Muscle layer of duodenum (tissue), 2 donors: ENCODE measurements at regions not wholly inside any gene's neighbourhood (a gene's known extent, or its start where the extent isn't known, plus 50 kb on each side); places are given as distances from the start of the nearest gene placed in this dataset.

Experiments used
- H3K27ac ChIP-seq: one replicate; pipeline ENCODE4 v1.7.0; 2013; ENCODE audit warnings: mild to moderate bottlenecking, low read length
- H3K27me3 ChIP-seq: one replicate; pipeline ENCODE4 v1.7.0; 2013; ENCODE audit warnings: low read depth, mild to moderate bottlenecking, control low read depth, low read length
- H3K36me3 ChIP-seq, 2 donors: one replicate each; pipeline ENCODE4 v1.7.0; 2013; ENCODE audit warnings: low read length in 2 of 2, control low read depth in 1 of 2, mild to moderate bottlenecking in 1 of 2; ENCODE audit not compliant: insufficient read depth in 2 of 2, control insufficient read depth in 1 of 2
- H3K4me1 ChIP-seq, 2 donors: one replicate each; pipeline ENCODE4 v1.7.0; 2013; ENCODE audit warnings: low read length in 2 of 2, mild to moderate bottlenecking in 2 of 2, control low read depth in 1 of 2, moderate library complexity in 1 of 2; ENCODE audit not compliant: insufficient read depth in 2 of 2, control insufficient read depth in 1 of 2
- H3K4me3 ChIP-seq, 2 donors: one replicate each; pipeline ENCODE4 v1.7.0; 2013; ENCODE audit warnings: low read length in 2 of 2, low read depth in 1 of 2, mild to moderate bottlenecking in 1 of 2
- H3K9me3 ChIP-seq, 2 donors: one replicate each; pipeline ENCODE4 v1.7.0; 2013; ENCODE audit warnings: low read length in 2 of 2, control low read depth in 1 of 2, mild to moderate bottlenecking in 1 of 2; ENCODE audit not compliant: control insufficient read depth in 1 of 2
- donor health status: healthy.

- Histone ChIP-seq H3K9me3 (no peaks in the 10 kb centered on the region), H3K4me3 (no peak overlapping the region), H3K27me3 (no peaks in the 10 kb centered on the region), H3K36me3 (no peaks in the 10 kb centered on the region), H3K4me1 (no peaks in the 10 kb centered on the region), H3K27ac (no peak overlapping the region)
Measured at GRCh38 chr10:53700278-53700677, 927.7 kb upstream of the MBL2 start.

- Histone ChIP-seq H3K4me3 (no peak overlapping the region), H3K36me3 (no peaks in the 10 kb centered on the region), H3K9me3 (no peaks in the 10 kb centered on the region), H3K4me1 (no peaks in the 10 kb centered on the region), H3K27me3 (no peaks in the 10 kb centered on the region), H3K27ac (no peak overlapping the region)
Measured at GRCh38 chr10:53699684-53700083, 927.1 kb upstream of the MBL2 start.

- no peak overlapping the region for H3K4me3 ChIP-seq
- H3K9me3 ChIP-seq, result no peaks in the 10 kb centered on the region
- H3K36me3 ChIP-seq, result no peaks in the 10 kb centered on the region
- H3K4me1 ChIP-seq, result no peaks in the 10 kb centered on the region
- H3K27ac ChIP-seq, result no peak overlapping the region
- no peaks in the 10 kb centered on the region for H3K27me3 ChIP-seq
Measured at GRCh38 chr10:53699231-53699630, 926.6 kb upstream of the MBL2 start.

- Histone ChIP-seq H3K27ac (no peak overlapping the region), H3K36me3 (no peaks in the 10 kb centered on the region), H3K27me3 (no peaks in the 10 kb centered on the region), H3K9me3 (no peaks in the 10 kb centered on the region), H3K4me1 (no peaks in the 10 kb centered on the region), H3K4me3 (no peak overlapping the region)
Measured at GRCh38 chr10:53697038-53697437, 924.5 kb upstream of the MBL2 start.

GRCh38 chr10:53690524-53691240 lies 918.1 kb upstream of the MBL2 start:
- no peak overlapping the region for H3K27ac ChIP-seq
- no peaks in the 10 kb centered on the region for H3K27me3 ChIP-seq
- H3K9me3 ChIP-seq, result no peaks in the 10 kb centered on the region
- H3K4me1 ChIP-seq, result no peaks in the 10 kb centered on the region
- H3K4me3 ChIP-seq, result no peak overlapping the region
- no peaks in the 10 kb centered on the region for H3K36me3 ChIP-seq

- Histone ChIP-seq H3K36me3 (no peaks in the 10 kb centered on the region), H3K27ac (no peak overlapping the region), H3K4me1 (no peaks in the 10 kb centered on the region), H3K9me3 (no peaks in the 10 kb centered on the region), H3K4me3 (no peak overlapping the region), H3K27me3 (no peaks in the 10 kb centered on the region)
Measured at GRCh38 chr10:53687800-53688199, 915.2 kb upstream of the MBL2 start.

- Histone ChIP-seq H3K27ac (no peak overlapping the region), H3K9me3 (no peaks in the 10 kb centered on the region), H3K4me1 (no peaks in the 10 kb centered on the region), H3K36me3 (no peaks in the 10 kb centered on the region), H3K27me3 (no peaks in the 10 kb centered on the region), H3K4me3 (no peak overlapping the region)
Measured at GRCh38 chr10:53682885-53683284, 910.3 kb upstream of the MBL2 start.

- H3K4me3 ChIP-seq, result no peak overlapping the region
- H3K9me3 ChIP-seq, result no peaks in the 10 kb centered on the region
- no peaks in the 10 kb centered on the region for H3K36me3 ChIP-seq
- H3K27me3 ChIP-seq, result no peaks in the 10 kb centered on the region
- no peaks in the 10 kb centered on the region for H3K4me1 ChIP-seq
- no peak overlapping the region for H3K27ac ChIP-seq
Measured at GRCh38 chr10:53682458-53682857, 909.9 kb upstream of the MBL2 start.

GRCh38 chr10:53679666-53680065 lies 907.1 kb upstream of the MBL2 start:
- Histone ChIP-seq H3K27me3 (no peaks in the 10 kb centered on the region), H3K4me3 (no peak overlapping the region), H3K36me3 (no peaks in the 10 kb centered on the region), H3K4me1 (no peaks in the 10 kb centered on the region), H3K9me3 (no peaks in the 10 kb centered on the region), H3K27ac (no peak overlapping the region)

GRCh38 chr10:53675177-53675576 lies 902.6 kb upstream of the MBL2 start:
- H3K4me3 ChIP-seq, result no peak overlapping the region
- H3K27me3 ChIP-seq, result no peaks in the 10 kb centered on the region
- no peaks in the 10 kb centered on the region for H3K9me3 ChIP-seq
- no peaks in the 10 kb centered on the region for H3K4me1 ChIP-seq
- no peak overlapping the region for H3K27ac ChIP-seq
- H3K36me3 ChIP-seq, result no peaks in the 10 kb centered on the region

- peaks cover 4 to 13% of the 10 kb centered on the region in 2 donors for H3K9me3 ChIP-seq
- H3K27me3 ChIP-seq, result no peaks in the 10 kb centered on the region
- H3K27ac ChIP-seq, result no peak overlapping the region
- peaks cover 0 to 10% of the 10 kb centered on the region in 2 donors for H3K4me1 ChIP-seq
- no peak overlapping the region for H3K4me3 ChIP-seq
- no peaks in the 10 kb centered on the region for H3K36me3 ChIP-seq
Measured at GRCh38 chr10:53667063-53667462, 894.5 kb upstream of the MBL2 start.
